Rectal smooth muscle tissue (tissue), 1 donor: ENCODE measurements at regions not wholly inside any gene's neighbourhood (a gene's known extent, or its start where the extent isn't known, plus 50 kb on each side); places are given as distances from the start of the nearest gene placed in this dataset.

ENCODE experiments used
- H3K27ac ChIP-seq: one replicate; pipeline ENCODE4 v1.7.0; 2013; ENCODE audit warnings: low read depth, low read length, inconsistent platforms
- H3K27me3 ChIP-seq: one replicate; pipeline ENCODE4 v1.7.0; 2013; ENCODE audit warnings: low read length; ENCODE audit not compliant: control insufficient read depth, insufficient read depth
- H3K36me3 ChIP-seq: one replicate; pipeline ENCODE4 v1.7.0; 2013; ENCODE audit warnings: low read length; ENCODE audit not compliant: control insufficient read depth, insufficient read depth
- H3K4me1 ChIP-seq: one replicate; pipeline ENCODE4 v1.7.0; 2013; ENCODE audit warnings: low read length; ENCODE audit not compliant: control insufficient read depth, insufficient read depth
- H3K4me3 ChIP-seq: one replicate; pipeline ENCODE4 v1.7.0; 2013; ENCODE audit warnings: low read length
- H3K9ac ChIP-seq: one replicate; pipeline ENCODE4 v1.7.0; 2013; ENCODE audit warnings: low read length

DNA sequence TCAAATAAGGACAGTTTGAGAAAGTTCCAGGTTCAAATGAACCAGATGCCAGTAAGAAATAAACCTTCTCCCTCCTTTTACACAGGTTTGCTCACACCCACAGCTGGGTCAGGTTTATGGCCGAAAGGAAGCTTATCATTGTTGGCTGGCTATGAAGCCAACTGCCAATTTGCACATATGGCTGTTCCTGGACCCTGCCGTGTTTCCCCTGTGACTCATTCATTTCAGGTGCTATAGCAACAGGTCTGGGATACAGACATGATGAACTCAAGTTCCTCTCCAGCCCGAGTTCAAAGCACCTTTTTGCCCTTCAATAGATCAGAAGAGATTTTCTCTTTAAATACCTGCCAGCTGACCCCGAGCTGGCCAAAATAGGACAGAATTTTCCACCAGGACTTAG is 134.4 kb upstream of the SMYD2 start:
- Histone ChIP-seq H3K36me3 (no peaks in the 10 kb centered on the region), H3K4me3 (no peak overlapping the region), H3K4me1 (no peaks in the 10 kb centered on the region), H3K9ac (no peak overlapping the region), H3K27me3 (no peaks in the 10 kb centered on the region), H3K27ac (no peak overlapping the region)

DNA sequence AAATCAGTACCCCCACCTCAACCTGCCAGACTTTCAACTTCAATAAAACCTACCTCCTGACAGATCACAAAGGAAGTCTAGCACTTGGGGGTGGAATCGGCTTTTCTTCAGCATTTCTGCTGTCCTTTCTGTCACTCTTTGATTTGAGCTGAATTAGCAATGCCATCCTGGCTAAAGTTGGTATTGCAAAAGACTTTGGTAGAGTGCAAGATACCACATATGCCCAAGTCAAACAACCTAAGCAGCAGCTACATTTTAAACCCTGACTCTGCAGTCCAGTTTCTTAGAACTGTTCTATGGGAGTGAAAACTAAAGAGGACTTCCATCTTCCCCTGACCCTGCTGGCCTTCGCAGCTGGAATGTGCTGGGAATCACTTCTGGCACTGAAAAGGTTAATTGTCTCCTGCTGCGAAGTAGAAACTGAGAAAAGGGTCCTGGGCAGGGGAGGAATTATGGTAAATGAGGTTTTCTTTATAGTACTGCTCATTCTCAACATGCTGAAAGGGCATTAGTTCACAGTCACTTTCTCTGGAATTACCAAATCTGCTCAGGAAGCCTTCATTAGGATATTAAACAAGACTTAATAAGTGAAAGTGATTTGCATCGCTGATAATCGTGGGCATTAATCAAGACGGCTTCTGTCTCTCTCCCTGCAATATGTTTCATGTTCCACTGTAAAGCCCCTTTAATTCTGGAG is 126.2 kb upstream of the SMYD2 start:
- no peaks in the 10 kb centered on the region for H3K36me3 ChIP-seq
- no peaks in the 10 kb centered on the region for H3K27me3 ChIP-seq
- no peak overlapping the region for H3K4me3 ChIP-seq
- no peaks in the 10 kb centered on the region for H3K4me1 ChIP-seq
- H3K9ac ChIP-seq: no peak overlapping the region
- H3K27ac ChIP-seq: no peak overlapping the region

DNA sequence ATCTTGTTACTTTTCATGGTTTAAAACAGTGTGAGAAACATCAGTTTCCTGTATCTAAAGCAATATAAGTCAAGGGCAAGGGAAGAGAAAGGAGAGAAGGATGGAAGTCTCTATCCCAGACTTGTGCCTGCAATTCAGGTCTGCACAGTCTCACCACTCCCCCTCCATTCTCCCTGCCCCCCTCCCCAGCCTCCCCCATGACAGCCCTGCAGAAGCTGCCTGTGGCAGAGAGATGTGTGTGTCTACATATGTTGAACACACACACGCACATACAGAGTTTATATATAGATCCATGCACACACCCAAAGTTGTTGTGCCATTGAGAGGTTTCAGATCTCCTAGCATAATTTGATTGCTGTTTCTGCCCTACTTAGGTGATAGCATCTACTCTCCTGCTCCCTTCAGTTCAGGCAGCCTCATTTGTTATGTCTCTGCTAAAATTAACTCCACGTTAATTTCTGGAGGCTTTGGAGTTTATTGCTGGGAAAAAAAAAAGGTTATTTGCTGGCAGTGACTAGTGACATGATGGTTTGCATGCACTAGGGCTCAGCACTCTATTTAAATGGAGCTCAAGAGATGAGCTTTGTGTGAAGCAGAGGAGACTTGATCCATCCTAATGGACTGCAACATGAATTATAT is 124.9 kb upstream of the SMYD2 start:
- Histone ChIP-seq H3K27ac (no peak overlapping the region), H3K4me3 (no peak overlapping the region), H3K36me3 (no peaks in the 10 kb centered on the region), H3K9ac (no peak overlapping the region), H3K4me1 (no peaks in the 10 kb centered on the region), H3K27me3 (no peaks in the 10 kb centered on the region)

DNA sequence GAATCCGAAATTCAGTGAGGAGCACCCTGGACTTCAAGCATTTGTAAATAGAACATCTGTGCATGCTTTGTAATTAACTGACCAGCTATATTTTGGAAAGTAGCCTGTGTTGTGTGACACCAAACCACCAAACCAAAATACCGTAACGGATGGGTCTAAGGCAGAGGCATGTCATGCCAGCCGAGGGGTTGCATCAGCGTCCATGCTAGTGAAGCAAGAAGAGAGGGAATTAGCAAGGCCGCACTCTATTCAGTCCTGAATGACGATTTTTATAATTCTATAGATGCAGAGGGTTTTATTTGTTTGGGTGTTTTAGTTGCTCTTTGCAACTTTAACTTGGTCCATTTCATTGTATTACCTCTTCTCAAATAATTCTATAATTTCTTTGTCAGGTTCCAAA is 116.8 kb upstream of the SMYD2 start:
- H3K4me1 ChIP-seq: no peaks in the 10 kb centered on the region
- H3K36me3 ChIP-seq: no peaks in the 10 kb centered on the region
- H3K27ac ChIP-seq: no peak overlapping the region
- no peaks in the 10 kb centered on the region for H3K27me3 ChIP-seq
- H3K4me3 ChIP-seq: no peak overlapping the region
- no peak overlapping the region for H3K9ac ChIP-seq

DNA sequence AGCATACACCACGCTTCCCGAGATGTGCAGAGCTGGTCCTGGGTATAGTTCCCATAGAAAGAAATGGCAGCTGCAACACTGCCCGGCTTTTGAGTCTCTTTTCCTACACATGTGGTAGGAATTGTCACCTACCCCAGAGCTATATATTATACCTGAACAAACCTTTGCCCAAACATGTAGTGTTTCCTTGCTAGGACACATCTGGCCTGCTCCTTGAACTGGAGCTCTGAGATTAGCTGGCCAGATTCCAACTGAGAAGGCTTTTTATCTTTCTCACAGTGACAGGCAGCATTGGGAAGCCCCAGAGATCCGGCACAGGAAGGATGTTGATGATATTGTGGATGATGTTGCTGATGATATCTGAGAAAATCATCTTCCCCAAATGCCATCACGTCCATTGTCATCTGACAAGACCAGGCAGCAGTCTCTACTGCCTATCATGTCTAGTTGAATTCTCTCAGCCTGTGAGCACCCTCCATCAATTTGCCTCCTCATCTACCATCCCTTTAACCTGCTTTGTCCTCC is 115.0 kb upstream of the SMYD2 start:
- no peak overlapping the region for H3K9ac ChIP-seq
- no peak overlapping the region for H3K27ac ChIP-seq
- H3K36me3 ChIP-seq: no peaks in the 10 kb centered on the region
- H3K4me1 ChIP-seq: no peaks in the 10 kb centered on the region
- H3K27me3 ChIP-seq: no peaks in the 10 kb centered on the region
- H3K4me3 ChIP-seq: no peak overlapping the region

DNA sequence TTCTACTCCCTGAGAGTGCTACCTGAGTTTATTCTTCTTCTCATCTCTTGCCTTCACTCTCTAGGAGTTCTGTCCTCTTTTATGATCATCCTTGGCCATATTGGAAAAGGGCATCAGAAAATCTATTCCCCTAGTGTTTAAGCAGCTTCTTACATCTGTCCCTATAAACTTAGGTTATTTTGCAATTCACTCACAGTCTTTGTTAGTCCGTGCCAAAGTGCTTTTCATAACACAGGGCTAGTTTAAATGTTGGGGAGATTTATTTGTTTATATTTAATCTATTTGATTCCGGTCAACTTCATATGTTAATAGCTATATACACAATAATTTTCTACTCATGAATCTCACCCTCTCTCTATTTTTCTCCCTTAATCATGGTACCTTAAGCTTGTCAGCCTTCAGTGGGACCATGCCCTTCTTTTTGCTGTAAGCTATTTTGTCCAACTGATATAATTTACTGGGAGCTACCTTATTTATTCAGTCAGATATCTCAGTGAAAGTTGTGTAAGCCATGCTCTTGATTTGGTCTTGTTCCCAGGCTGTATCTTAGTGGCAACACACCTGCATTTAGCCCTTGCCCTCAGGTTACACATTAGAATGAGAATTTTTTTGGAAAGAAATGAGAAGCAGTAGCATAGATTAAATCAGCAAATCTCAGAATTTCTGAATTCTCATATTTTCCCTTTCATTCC is 106.3 kb upstream of the SMYD2 start:
- no peak overlapping the region for H3K9ac ChIP-seq
- no peaks in the 10 kb centered on the region for H3K4me1 ChIP-seq
- no peak overlapping the region for H3K4me3 ChIP-seq
- H3K36me3 ChIP-seq: no peaks in the 10 kb centered on the region
- no peak overlapping the region for H3K27ac ChIP-seq
- no peaks in the 10 kb centered on the region for H3K27me3 ChIP-seq

DNA sequence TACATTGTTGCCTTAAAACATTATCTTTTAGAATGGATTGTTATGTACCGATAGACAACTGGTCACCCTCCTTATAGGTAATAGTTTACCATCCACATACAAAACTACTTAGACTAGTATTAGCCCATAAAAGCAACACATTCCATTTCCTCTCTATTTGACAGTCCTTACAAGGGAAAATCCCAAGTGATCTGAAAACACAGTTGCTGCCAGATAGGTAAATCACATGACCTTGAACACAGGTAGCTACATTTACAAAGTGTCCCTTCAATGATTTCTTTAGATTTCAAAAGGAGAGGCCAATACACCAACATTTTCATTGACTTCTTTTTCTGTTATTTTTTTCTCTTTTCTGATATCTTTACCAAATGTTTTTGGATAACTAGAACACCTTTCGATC is 102.9 kb upstream of the SMYD2 start:
- Histone ChIP-seq H3K9ac (no peak overlapping the region), H3K4me1 (no peaks in the 10 kb centered on the region), H3K27ac (no peak overlapping the region), H3K4me3 (no peak overlapping the region), H3K36me3 (no peaks in the 10 kb centered on the region), H3K27me3 (no peaks in the 10 kb centered on the region)

DNA sequence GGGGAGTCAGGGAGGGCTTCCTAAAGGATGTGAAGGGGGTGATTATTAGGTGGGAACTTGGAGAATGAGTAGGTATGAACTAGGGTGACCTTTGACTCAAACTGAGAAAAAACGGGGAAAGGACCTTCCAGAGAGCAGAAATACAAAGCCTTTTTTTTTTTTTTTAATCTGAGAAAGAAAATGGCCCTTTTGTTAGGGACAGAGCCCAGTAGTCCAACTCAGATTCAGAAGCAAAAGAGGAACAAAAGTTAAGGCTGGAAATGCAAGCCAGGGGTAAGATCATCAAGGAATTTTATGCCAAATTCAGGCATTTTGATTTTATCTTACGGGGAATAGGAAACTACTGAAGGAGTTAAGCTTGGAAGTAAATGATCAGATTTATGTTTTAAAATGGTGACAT is 96.0 kb upstream of the SMYD2 start:
- Histone ChIP-seq H3K27ac (no peak overlapping the region), H3K9ac (no peak overlapping the region), H3K27me3 (peaks cover 10% of the 10 kb centered on the region), H3K36me3 (no peaks in the 10 kb centered on the region), H3K4me3 (no peak overlapping the region), H3K4me1 (no peaks in the 10 kb centered on the region)

DNA sequence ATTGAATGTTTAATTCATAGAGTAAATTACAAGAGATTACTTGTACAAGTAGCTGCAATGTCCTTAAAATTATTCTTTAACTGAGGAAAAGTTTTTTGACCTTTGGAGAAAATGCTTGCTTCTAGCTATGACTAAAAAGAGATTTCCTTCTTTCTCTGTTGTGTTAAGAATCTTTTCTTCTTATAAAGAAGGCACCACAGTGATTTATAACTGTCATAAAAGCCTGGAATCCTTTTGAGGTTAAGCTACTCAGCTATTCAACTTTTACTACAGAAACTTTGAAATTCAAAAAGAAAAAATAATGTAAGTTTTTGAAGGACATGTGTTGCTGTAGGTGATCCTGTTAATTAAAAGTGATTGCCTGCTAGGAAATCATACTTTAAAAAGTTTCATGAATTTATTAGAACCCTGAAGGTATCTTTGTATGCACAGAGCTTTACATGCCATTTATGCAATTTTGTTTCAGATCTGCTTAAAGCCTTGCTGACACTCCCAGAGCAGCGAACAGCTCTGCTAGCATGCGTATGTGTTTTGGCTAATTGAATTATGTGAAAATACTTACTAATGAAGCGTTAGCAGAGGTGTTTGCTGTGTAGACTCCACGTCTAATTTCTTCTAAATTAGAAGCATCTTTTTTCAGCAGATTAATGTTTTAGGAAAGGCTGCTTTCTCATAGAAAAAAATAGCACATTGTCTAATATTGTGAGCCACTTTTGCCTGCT is 94.7 kb upstream of the SMYD2 start:
- Histone ChIP-seq H3K36me3 (no peaks in the 10 kb centered on the region), H3K27me3 (peaks cover 10% of the 10 kb centered on the region), H3K27ac (no peak overlapping the region)

DNA sequence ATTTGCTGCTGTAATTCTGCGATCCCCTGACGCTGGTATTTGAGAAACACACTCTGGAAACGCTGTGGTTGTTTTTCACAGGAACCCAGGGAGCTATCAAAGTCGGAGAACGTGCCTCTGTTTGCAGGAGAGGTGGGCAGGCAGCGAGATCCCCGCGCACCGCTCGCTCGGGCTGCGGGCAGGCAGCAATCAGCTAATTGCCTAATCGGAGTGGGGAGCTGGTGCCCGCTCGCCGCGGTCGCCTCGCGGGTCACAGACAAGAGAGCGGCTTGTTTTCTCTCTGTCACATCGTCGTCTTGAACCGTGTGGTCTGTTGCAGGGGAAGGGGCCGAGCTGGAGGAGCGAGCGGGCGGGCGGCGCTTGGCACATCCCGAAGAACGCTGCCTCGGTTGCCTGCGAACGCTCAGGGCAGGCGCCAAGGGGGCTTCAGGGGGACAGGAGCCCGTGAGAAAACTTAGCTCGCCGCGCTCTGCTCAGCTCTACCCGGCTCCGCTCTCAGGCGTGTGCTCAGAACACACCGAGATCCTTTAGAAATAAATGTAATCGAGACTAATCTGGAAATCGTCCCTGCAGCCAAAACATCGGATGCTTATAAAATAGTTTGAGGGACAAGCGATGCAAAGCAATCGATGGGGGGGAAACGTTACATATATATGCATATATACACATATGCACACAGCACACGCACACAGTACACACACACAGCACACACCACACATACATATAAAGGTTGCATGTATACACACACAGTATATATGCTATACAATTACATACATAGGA is 93.6 kb upstream of the SMYD2 start:
- Histone ChIP-seq H3K36me3 (no peaks in the 10 kb centered on the region), H3K9ac (no peak overlapping the region), H3K4me1 (no peaks in the 10 kb centered on the region), H3K4me3 (peak overlapping the region; percentile 14), H3K27me3 (peaks cover 10% of the 10 kb centered on the region), H3K27ac (no peak overlapping the region)

More for the DNA sequence above, 94.7 kb upstream of the SMYD2 start:
- Histone ChIP-seq H3K4me3 (no peak overlapping the region), H3K4me1 (no peaks in the 10 kb centered on the region), H3K9ac (no peak overlapping the region)

DNA sequence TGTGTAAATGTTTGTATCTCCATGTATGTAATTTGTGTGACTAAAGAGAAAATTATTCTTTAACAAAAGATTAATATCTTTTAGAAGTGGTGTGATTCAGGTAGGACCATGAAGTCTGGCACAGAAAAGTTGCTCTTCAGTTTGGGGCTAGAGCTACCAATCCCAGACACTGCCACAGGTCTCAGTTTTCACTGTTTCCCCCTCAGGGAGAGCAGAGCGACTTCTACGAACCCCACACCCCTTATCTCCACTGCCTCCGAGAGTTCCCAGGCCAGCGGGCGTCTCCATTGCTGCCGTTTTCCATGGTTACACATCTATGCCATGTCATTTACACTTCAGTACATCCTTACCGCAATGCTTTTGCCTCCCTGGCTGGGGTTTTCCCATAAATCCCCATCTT is 93.0 kb upstream of the SMYD2 start:
- Histone ChIP-seq H3K4me3 (no peak overlapping the region), H3K27me3 (peaks cover 10% of the 10 kb centered on the region), H3K36me3 (no peaks in the 10 kb centered on the region), H3K4me1 (no peaks in the 10 kb centered on the region), H3K9ac (no peak overlapping the region), H3K27ac (no peak overlapping the region)

DNA sequence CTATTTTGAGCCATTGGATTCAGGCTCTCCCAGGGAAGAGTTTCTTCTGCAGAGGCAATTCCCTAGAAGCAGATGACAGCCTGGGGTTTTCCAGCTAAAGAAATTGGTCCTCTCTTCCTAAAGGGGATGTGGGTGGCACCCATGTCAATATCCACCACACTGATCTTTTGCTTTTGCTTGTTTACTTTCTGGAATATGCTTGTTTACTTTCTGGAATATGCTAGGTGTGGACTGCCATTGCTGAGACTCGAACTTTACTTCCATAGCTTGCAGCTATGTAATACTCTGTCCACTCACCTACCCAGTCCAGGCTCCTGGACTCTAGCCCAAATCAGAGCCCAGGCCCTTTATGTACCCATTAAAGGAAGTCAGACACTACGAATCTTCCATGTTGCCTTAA is 92.1 kb upstream of the SMYD2 start:
- no peak overlapping the region for H3K9ac ChIP-seq
- no peaks in the 10 kb centered on the region for H3K36me3 ChIP-seq
- H3K27me3 ChIP-seq: peaks cover 10% of the 10 kb centered on the region
- H3K4me3 ChIP-seq: no peak overlapping the region
- H3K4me1 ChIP-seq: no peaks in the 10 kb centered on the region
- H3K27ac ChIP-seq: no peak overlapping the region
